Duodenal mucosa (tissue), 2 donors: ENCODE measurements at regions not wholly inside any gene's neighbourhood (a gene's known extent, or its start where the extent isn't known, plus 50 kb on each side); places are given as distances from the start of the nearest gene placed in this dataset.
A peak's percentile ranks its signal among the peaks of the same experiment; 100 is the strongest.

ENCODE experiments used
- H3K27ac ChIP-seq: one replicate; pipeline ENCODE4 v1.7.0; 2013; ENCODE audit warnings: low read depth, low read length
- H3K27me3 ChIP-seq, 2 donors: one replicate each; pipeline ENCODE4 v1.7.0; 2013; ENCODE audit warnings: low read length in 2 of 2, control low read depth in 1 of 2; ENCODE audit not compliant: insufficient read depth in 2 of 2, control insufficient read depth in 1 of 2
- H3K36me3 ChIP-seq, 2 donors: one replicate each; pipeline ENCODE4 v1.7.0; 2013; ENCODE audit warnings: low read length in 2 of 2, control low read depth in 1 of 2; ENCODE audit not compliant: insufficient read depth in 2 of 2, control insufficient read depth in 1 of 2
- H3K4me1 ChIP-seq, 2 donors: one replicate each; pipeline ENCODE4 v1.7.0; 2013; ENCODE audit warnings: low read length in 2 of 2, control low read depth in 1 of 2; ENCODE audit not compliant: insufficient read depth in 2 of 2, control insufficient read depth in 1 of 2
- H3K4me3 ChIP-seq, 2 donors: one replicate each; pipeline ENCODE4 v1.7.0; 2013; ENCODE audit warnings: low read length in 2 of 2, low read depth in 1 of 2
- H3K9ac ChIP-seq, 2 donors: one replicate each; pipeline ENCODE4 v1.7.0; 2013; ENCODE audit warnings: low read length in 2 of 2, low read depth in 1 of 2
- H3K9me3 ChIP-seq, 2 donors: one replicate each; pipeline ENCODE4 v1.7.0; 2013; ENCODE audit warnings: low read length in 2 of 2, control low read depth in 1 of 2; ENCODE audit not compliant: control insufficient read depth in 1 of 2

DNA sequence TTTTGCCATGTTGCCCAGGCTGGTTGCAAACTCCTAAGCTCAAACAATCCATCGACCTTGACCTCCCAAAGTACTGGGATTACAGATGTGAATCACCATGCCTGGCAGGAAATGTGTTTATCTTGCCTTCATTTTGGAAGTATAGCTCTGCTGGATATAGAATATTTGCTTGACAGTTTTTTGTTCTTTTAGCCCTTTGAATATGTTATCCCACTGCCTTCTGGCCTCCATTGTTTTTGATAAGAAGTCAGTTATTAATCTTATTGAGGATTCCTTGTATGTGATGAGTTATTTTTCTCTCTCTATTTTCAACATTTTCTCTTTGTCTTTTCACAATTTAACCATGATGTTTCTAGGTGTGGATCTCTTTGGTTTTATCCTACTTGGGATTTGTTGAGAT, 112.9 kb upstream of the RAB3GAP2 start:
- no peaks in the 10 kb centered on the region for H3K4me1 ChIP-seq
- no peaks in the 10 kb centered on the region for H3K36me3 ChIP-seq

GRCh38 chr1:220382994-220383393, 110.7 kb upstream of the RAB3GAP2 start:
- no peak overlapping the region for H3K4me3 ChIP-seq
- no peak overlapping the region for H3K9ac ChIP-seq
- no peaks in the 10 kb centered on the region for H3K36me3 ChIP-seq
- peaks cover 0 to 3% of the 10 kb centered on the region in 2 donors for H3K4me1 ChIP-seq
- H3K9me3 ChIP-seq = no peaks in the 10 kb centered on the region
- peaks cover 0 to 2% of the 10 kb centered on the region in 2 donors for H3K27me3 ChIP-seq
- H3K27ac ChIP-seq = no peak overlapping the region

More for the DNA sequence above, 112.9 kb upstream of the RAB3GAP2 start:
- Histone ChIP-seq H3K9me3 (no peaks in the 10 kb centered on the region), H3K27me3 (peaks cover 0 to 2% of the 10 kb centered on the region in 2 donors), H3K9ac (no peak overlapping the region), H3K4me3 (no peak overlapping the region), H3K27ac (no peak overlapping the region)

DNA sequence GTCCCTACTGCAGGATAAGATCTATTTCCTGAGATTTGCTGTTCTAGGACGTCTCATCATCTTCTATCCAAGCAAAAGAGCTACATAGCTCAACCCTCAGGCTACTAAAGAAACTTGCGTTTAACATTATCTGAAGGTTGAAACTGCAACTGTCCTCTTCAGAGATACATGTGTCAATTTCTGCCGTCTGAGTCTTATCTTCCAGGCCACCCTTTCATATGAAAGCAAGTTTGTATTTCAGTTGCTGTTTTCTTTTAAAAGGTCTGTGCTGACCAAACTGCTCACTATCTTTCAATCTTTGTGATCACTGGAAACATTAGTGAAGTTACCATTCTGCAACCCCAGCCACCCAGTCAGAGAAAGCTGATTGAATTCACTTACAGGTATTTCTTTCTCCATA, 108.6 kb upstream of the RAB3GAP2 start:
- H3K9me3 ChIP-seq = no peaks in the 10 kb centered on the region
- no peak overlapping the region for H3K9ac ChIP-seq
- H3K4me1 ChIP-seq = peaks cover 0 to 3% of the 10 kb centered on the region in 2 donors
- no peaks in the 10 kb centered on the region for H3K36me3 ChIP-seq
- H3K27ac ChIP-seq = no peak overlapping the region
- H3K4me3 ChIP-seq = no peak overlapping the region
- peaks cover 0 to 2% of the 10 kb centered on the region in 2 donors for H3K27me3 ChIP-seq

DNA sequence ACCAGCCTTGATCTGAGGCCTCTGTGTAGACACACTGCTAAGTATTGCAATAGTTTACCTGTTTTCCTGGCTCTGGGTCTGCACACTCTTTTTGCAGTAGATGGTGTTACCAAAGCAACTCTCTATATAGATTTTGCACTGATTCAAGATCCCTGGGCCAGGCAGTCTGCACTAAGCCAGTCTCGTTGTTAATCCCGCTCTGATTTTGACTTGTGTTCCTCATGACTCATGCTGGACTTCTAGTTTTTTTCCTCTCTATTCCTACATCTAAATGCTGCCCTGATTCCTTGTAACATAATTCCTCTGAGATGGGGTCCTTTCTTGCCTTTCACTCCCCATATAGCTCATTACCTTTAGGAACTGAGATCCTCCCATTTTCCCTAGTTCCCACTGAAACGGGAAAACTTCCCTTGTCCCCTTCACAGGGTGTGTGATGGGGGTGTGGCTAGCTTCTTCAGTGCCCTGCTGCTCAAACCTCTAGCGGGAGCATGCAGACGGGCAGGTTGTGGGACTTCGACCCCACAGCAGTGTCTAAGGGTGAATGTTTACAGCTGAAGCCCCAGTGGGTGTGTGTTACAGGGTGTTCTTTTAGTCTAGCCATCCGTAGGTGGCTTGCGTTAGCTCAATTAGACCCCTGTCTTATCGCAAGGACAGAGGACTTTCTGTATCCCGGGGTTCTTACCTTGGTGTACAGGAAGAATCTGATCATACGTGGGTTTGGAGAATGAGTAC, 106.5 kb upstream of the RAB3GAP2 start:
- H3K36me3 ChIP-seq = no peaks in the 10 kb centered on the region
- H3K27ac ChIP-seq = no peak overlapping the region
- H3K9ac ChIP-seq = no peak overlapping the region
- H3K9me3 ChIP-seq = no peaks in the 10 kb centered on the region
- H3K4me1 ChIP-seq = peaks cover 0 to 3% of the 10 kb centered on the region in 2 donors
- peak overlapping the region in 1 of 2 donors; percentile 28 for H3K4me3 ChIP-seq
- peaks cover 0 to 2% of the 10 kb centered on the region in 2 donors for H3K27me3 ChIP-seq

DNA sequence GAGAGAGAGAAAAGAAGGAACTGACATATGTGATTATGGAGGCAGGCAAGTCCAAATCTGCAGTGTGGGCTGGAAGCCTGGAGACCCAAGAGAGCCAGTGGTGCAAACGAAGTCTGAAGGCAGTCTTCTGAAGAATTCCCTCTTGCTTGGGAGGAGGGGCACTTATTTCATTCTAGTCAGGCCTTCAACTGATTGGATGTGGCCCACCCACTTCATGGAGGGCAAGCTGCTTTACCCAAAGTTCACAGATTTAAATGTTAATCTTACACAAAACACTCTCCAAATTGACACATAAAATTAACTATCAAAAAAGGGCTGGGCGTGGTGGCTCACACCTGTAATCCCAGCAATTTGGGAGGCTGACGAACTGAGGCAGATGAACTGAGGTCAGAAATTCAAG, 103.5 kb upstream of the RAB3GAP2 start:
- Histone ChIP-seq H3K4me1 (peaks cover 0 to 3% of the 10 kb centered on the region in 2 donors), H3K4me3 (no peak overlapping the region), H3K27me3 (no peaks in the 10 kb centered on the region), H3K9ac (no peak overlapping the region), H3K36me3 (no peaks in the 10 kb centered on the region), H3K27ac (no peak overlapping the region), H3K9me3 (no peaks in the 10 kb centered on the region)

- H3K27ac ChIP-seq = no peak overlapping the region
- H3K4me3 ChIP-seq = no peak overlapping the region
- H3K36me3 ChIP-seq = no peaks in the 10 kb centered on the region
- H3K9ac ChIP-seq = no peak overlapping the region
- no peaks in the 10 kb centered on the region for H3K9me3 ChIP-seq
- no peaks in the 10 kb centered on the region for H3K27me3 ChIP-seq
- peaks cover 0 to 3% of the 10 kb centered on the region in 2 donors for H3K4me1 ChIP-seq
Measured at GRCh38 chr1:220374449-220374848, 102.2 kb upstream of the RAB3GAP2 start.

GRCh38 chr1:220372451-220372850, 100.2 kb upstream of the RAB3GAP2 start:
- Histone ChIP-seq H3K9me3 (no peaks in the 10 kb centered on the region), H3K4me3 (no peak overlapping the region), H3K9ac (no peak overlapping the region), H3K4me1 (no peaks in the 10 kb centered on the region), H3K36me3 (no peaks in the 10 kb centered on the region), H3K27ac (no peak overlapping the region), H3K27me3 (no peaks in the 10 kb centered on the region)

- Histone ChIP-seq H3K9me3 (no peaks in the 10 kb centered on the region), H3K4me3 (no peak overlapping the region), H3K36me3 (no peaks in the 10 kb centered on the region), H3K27ac (no peak overlapping the region), H3K9ac (no peak overlapping the region), H3K4me1 (no peaks in the 10 kb centered on the region), H3K27me3 (no peaks in the 10 kb centered on the region)
Measured at GRCh38 chr1:220371324-220371723, 99.1 kb upstream of the RAB3GAP2 start.

- H3K27ac ChIP-seq = no peak overlapping the region
- H3K9me3 ChIP-seq = no peaks in the 10 kb centered on the region
- H3K36me3 ChIP-seq = no peaks in the 10 kb centered on the region
- no peak overlapping the region for H3K9ac ChIP-seq
- no peaks in the 10 kb centered on the region for H3K4me1 ChIP-seq
- H3K27me3 ChIP-seq = no peaks in the 10 kb centered on the region
- H3K4me3 ChIP-seq = no peak overlapping the region
Measured at GRCh38 chr1:220370041-220370700, 97.9 kb upstream of the RAB3GAP2 start.

- no peak overlapping the region for H3K9ac ChIP-seq
- no peak overlapping the region for H3K4me3 ChIP-seq
- H3K27me3 ChIP-seq = no peaks in the 10 kb centered on the region
- H3K9me3 ChIP-seq = no peaks in the 10 kb centered on the region
- no peak overlapping the region for H3K27ac ChIP-seq
- H3K4me1 ChIP-seq = no peaks in the 10 kb centered on the region
- H3K36me3 ChIP-seq = no peaks in the 10 kb centered on the region
Measured at GRCh38 chr1:220369511-220369910, 97.3 kb upstream of the RAB3GAP2 start.
